Mesenchymal stem cell (in vitro differentiated cells and primary cell): ENCODE measurements at regions not wholly inside any gene's neighbourhood (a gene's known extent, or its start where the extent isn't known, plus 50 kb on each side); places are given as distances from the start of the nearest gene placed in this dataset.

ENCODE experiments used
- DNase-seq: peaks from one replicate; pipeline ENCODE4 v3.0.0-alpha.2; 2013
- H2AFZ ChIP-seq: one replicate; pipeline ENCODE4 v1.6.1; 2013; ENCODE audit warnings: low read depth, mild to moderate bottlenecking, control low read depth, inconsistent platforms, low read length, moderate library complexity
- H2AK5ac ChIP-seq: 2 replicates; pipeline ENCODE4 v1.6.1; 2013; ENCODE audit warnings: low read length, moderate library complexity, mild to moderate bottlenecking, inconsistent platforms; ENCODE audit not compliant: severe bottlenecking
- H2BK120ac ChIP-seq: one replicate; pipeline ENCODE4 v1.6.1; 2013; ENCODE audit warnings: low read depth, mild to moderate bottlenecking, inconsistent platforms, low read length, moderate library complexity
- H2BK12ac ChIP-seq, 2 experiments: one replicate each; pipeline ENCODE4 v1.6.1; 2013; ENCODE audit warnings: inconsistent platforms in 2 of 2, low read length in 2 of 2, mild to moderate bottlenecking in 2 of 2, moderate library complexity in 2 of 2, control low read depth in 1 of 2
- H2BK15ac ChIP-seq: one replicate; pipeline ENCODE4 v1.6.1; 2013; ENCODE audit warnings: mild to moderate bottlenecking, low read depth, inconsistent platforms; ENCODE audit not compliant: poor library complexity, severe bottlenecking
- H2BK5ac ChIP-seq: 2 replicates; pipeline ENCODE4 v1.6.1; 2013; ENCODE audit warnings: low read depth, mild to moderate bottlenecking, low read length, control low read depth, inconsistent platforms; ENCODE audit not compliant: poor library complexity, severe bottlenecking
- H3K14ac ChIP-seq, 2 experiments: one replicate each; pipeline ENCODE4 v1.6.1; 2013; ENCODE audit warnings: inconsistent platforms in 2 of 2, low read length in 2 of 2, control low read depth in 1 of 2, mild to moderate bottlenecking in 1 of 2, moderate library complexity in 1 of 2
- H3K18ac ChIP-seq, 2 experiments: one replicate each; pipeline ENCODE4 v1.6.1; 2013; ENCODE audit warnings: inconsistent platforms in 2 of 2, low read length in 2 of 2, control low read depth in 1 of 2, low read depth in 1 of 2, mild to moderate bottlenecking in 1 of 2
- H3K23ac ChIP-seq, 2 experiments: one replicate each; pipeline ENCODE4 v1.6.1; 2013; ENCODE audit warnings: inconsistent platforms in 2 of 2, low read length in 2 of 2, mild to moderate bottlenecking in 2 of 2, moderate library complexity in 2 of 2, control low read depth in 1 of 2
- H3K27ac ChIP-seq: 2 replicates; pipeline ENCODE4 v1.5.1; 2013; ENCODE audit warnings: mild to moderate bottlenecking, moderate library complexity, low read length, control low read depth, inconsistent platforms; ENCODE audit not compliant: poor library complexity, severe bottlenecking
- H3K27me3 ChIP-seq, 2 experiments: 2 replicates each; pipeline versions ENCODE4 v1.6.1 to v1.7.0; 2013; ENCODE audit warnings: low read length in 2 of 2, mild to moderate bottlenecking in 2 of 2, moderate library complexity in 2 of 2, control low read depth in 1 of 2, inconsistent platforms in 1 of 2; ENCODE audit not compliant: control insufficient read depth in 1 of 2, insufficient read depth in 1 of 2
- H3K36me3 ChIP-seq, 2 experiments: 2 replicates each; pipeline versions ENCODE4 v1.6.1 to v1.7.0; 2013; ENCODE audit warnings: low read length in 2 of 2, control low read depth in 1 of 2, inconsistent platforms in 1 of 2, low read depth in 1 of 2, mild to moderate bottlenecking in 1 of 2; ENCODE audit not compliant: insufficient read depth in 2 of 2, control insufficient read depth in 1 of 2
- H3K4ac ChIP-seq, 2 experiments: one replicate each; pipeline ENCODE4 v1.6.1; 2013; ENCODE audit warnings: inconsistent platforms in 2 of 2, low read length in 2 of 2, mild to moderate bottlenecking in 2 of 2, moderate library complexity in 2 of 2, control low read depth in 1 of 2, low read depth in 1 of 2
- H3K4me1 ChIP-seq: 2 replicates; pipeline ENCODE4 v1.6.1; 2013; ENCODE audit warnings: low read depth, low read length, control low read depth; ENCODE audit not compliant: control insufficient read depth, insufficient read depth
- H3K4me2 ChIP-seq: 2 replicates; pipeline ENCODE4 v1.6.1; 2013; ENCODE audit warnings: low read length, mild to moderate bottlenecking, inconsistent platforms; ENCODE audit not compliant: poor library complexity, severe bottlenecking
- H3K4me3 ChIP-seq, 2 experiments: 2 replicates each; pipeline versions ENCODE4 v1.5.1 to v1.7.0; 2013; ENCODE audit warnings: low read length in 2 of 2, mild to moderate bottlenecking in 2 of 2, control low read depth in 1 of 2, low read depth in 1 of 2; ENCODE audit not compliant: insufficient read depth in 1 of 2
- H3K79me1 ChIP-seq: replicated peaks from 2 replicates; pipeline ENCODE4 v1.6.1; 2013; ENCODE audit warnings: mild to moderate bottlenecking, control low read depth, low read length, inconsistent platforms; ENCODE audit not compliant: poor library complexity, severe bottlenecking
- H3K9ac ChIP-seq: 2 replicates; pipeline ENCODE4 v1.7.0; 2013; ENCODE audit warnings: mild to moderate bottlenecking, low read length, moderate library complexity
- H3K9me3 ChIP-seq: 2 replicates; pipeline ENCODE4 v1.7.0; 2013; ENCODE audit warnings: mild to moderate bottlenecking, low read length; ENCODE audit not compliant: control insufficient read depth
- H4K8ac ChIP-seq: one replicate; pipeline ENCODE4 v1.6.1; 2013; ENCODE audit warnings: inconsistent platforms, mild to moderate bottlenecking, low read length, moderate library complexity
- H4K91ac ChIP-seq: one replicate; pipeline ENCODE4 v1.6.1; 2013; ENCODE audit warnings: mild to moderate bottlenecking, low read length, inconsistent platforms
- WGBS: methylation state at CpG from one replicate; pipeline ENCODE4 v1.1.7; 2013; ENCODE audit warnings: mixed read lengths; 5-methylcytosine and 5-hydroxymethylcytosine counted together

GRCh38 chr10:4186849-4187540, 402.0 kb upstream of the KLF6 start:
- Histone ChIP-seq H3K18ac (no peak overlapping the region), H3K79me1 (no peaks in the 10 kb centered on the region), H3K14ac (no peak overlapping the region), H3K9ac (no peak overlapping the region), H3K4me1 (no peaks in the 10 kb centered on the region), H3K9me3 (no peaks in the 10 kb centered on the region), H2AFZ (no peak overlapping the region), H2BK12ac (no peak overlapping the region), H2BK15ac (no peak overlapping the region), H3K4me3 (no peak overlapping the region), H3K23ac (no peak overlapping the region), H2AK5ac (no peak overlapping the region), H2BK120ac (no peak overlapping the region), H3K4me2 (no peak overlapping the region), H3K36me3 (no peaks in the 10 kb centered on the region), H3K27ac (no peak overlapping the region), H2BK5ac (no peak overlapping the region), H3K27me3 (no peaks in the 10 kb centered on the region), H3K4ac (no peak overlapping the region), H4K91ac (no peak overlapping the region), H4K8ac (peak overlapping the region; percentile 33)
- WGBS: 94% methylated on average over 12 of the region's 12 CpGs
- DNase-seq: no peak

- Histone ChIP-seq H2BK12ac (no peak overlapping the region), H3K4me2 (no peak overlapping the region), H3K36me3 (no peaks in the 10 kb centered on the region), H3K79me1 (no peaks in the 10 kb centered on the region), H3K27me3 (no peaks in the 10 kb centered on the region), H3K9me3 (no peaks in the 10 kb centered on the region), H3K4ac (no peak overlapping the region), H2BK5ac (no peak overlapping the region), H3K14ac (no peak overlapping the region), H2BK120ac (no peak overlapping the region), H4K91ac (no peak overlapping the region), H2AK5ac (no peak overlapping the region), H2BK15ac (no peak overlapping the region), H3K23ac (no peak overlapping the region), H3K9ac (no peak overlapping the region), H3K4me1 (no peaks in the 10 kb centered on the region), H4K8ac (no peak overlapping the region), H3K4me3 (no peak overlapping the region), H3K27ac (no peak overlapping the region), H3K18ac (no peak overlapping the region), H2AFZ (no peak overlapping the region)
- DNase-seq: peak; percentile 86
- WGBS: 20% methylated on average over 1 of the region's 3 CpGs
These were observed 398.8 kb upstream of the KLF6 start for GRCh38 chr10:4183761-4184261.

- Histone ChIP-seq H3K18ac (no peak overlapping the region), H3K4ac (no peak overlapping the region), H3K9me3 (no peaks in the 10 kb centered on the region), H3K27me3 (no peaks in the 10 kb centered on the region), H3K23ac (no peak overlapping the region), H4K91ac (no peak overlapping the region), H2BK15ac (no peak overlapping the region), H3K27ac (no peak overlapping the region), H2AK5ac (no peak overlapping the region), H3K4me2 (no peak overlapping the region), H4K8ac (no peak overlapping the region), H3K14ac (no peak overlapping the region), H3K4me1 (no peaks in the 10 kb centered on the region), H2BK120ac (no peak overlapping the region), H3K9ac (peak overlapping the region; percentile 76), H3K79me1 (no peaks in the 10 kb centered on the region), H3K4me3 (peak overlapping the region in 1 of 2 experiments; percentile 57), H2AFZ (no peak overlapping the region), H3K36me3 (no peaks in the 10 kb centered on the region), H2BK5ac (no peak overlapping the region), H2BK12ac (no peak overlapping the region)
- WGBS: 100% methylated on average over 1 of the region's 2 CpGs
- DNase-seq: no peak
These were observed 396.6 kb upstream of the KLF6 start for GRCh38 chr10:4181621-4182049.

- H3K9me3 ChIP-seq: no peaks in the 10 kb centered on the region
- no peak overlapping the region for H3K4me2 ChIP-seq
- no peak overlapping the region for H4K8ac ChIP-seq
- peak overlapping the region in 1 of 2 experiments; percentile 40 for H3K18ac ChIP-seq
- H2BK12ac ChIP-seq: no peak overlapping the region
- no peak overlapping the region for H4K91ac ChIP-seq
- H2AK5ac ChIP-seq: no peak overlapping the region
- no peaks in the 10 kb centered on the region for H3K79me1 ChIP-seq
- no peak overlapping the region for H2AFZ ChIP-seq
- 94% methylated on average over 7 of the region's 9 CpGs for WGBS
- H3K4me3 ChIP-seq: peak overlapping the region in 1 of 2 experiments; percentile 57
- H3K14ac ChIP-seq: peak overlapping the region in 1 of 2 experiments; percentile 60
- H3K23ac ChIP-seq: no peak overlapping the region
- H3K4me1 ChIP-seq: no peaks in the 10 kb centered on the region
- peak overlapping the region; percentile 76 for H3K9ac ChIP-seq
- no peak overlapping the region for H2BK120ac ChIP-seq
- no peak overlapping the region for H2BK5ac ChIP-seq
- H3K27ac ChIP-seq: no peak overlapping the region
- no peak overlapping the region for H2BK15ac ChIP-seq
- DNase-seq: no peak
- no peaks in the 10 kb centered on the region for H3K27me3 ChIP-seq
- H3K36me3 ChIP-seq: no peaks in the 10 kb centered on the region
- no peak overlapping the region for H3K4ac ChIP-seq
These were observed 396.1 kb upstream of the KLF6 start for GRCh38 chr10:4181081-4181480.
